SK-N-SH (cell line): ENCODE measurements at regions not wholly inside any gene's neighbourhood (a gene's known extent, or its start where the extent isn't known, plus 50 kb on each side); places are given as distances from the start of the nearest gene placed in this dataset.

Experiments used
- CHD2 ChIP-seq: fragments of 150-350 bp; IDR thresholded peaks from 2 replicates; pipeline ENCODE4 v1.6.1; 2018; ENCODE audit warnings: low read length; ENCODE audit not compliant: partially characterized antibody
- EP300 ChIP-seq, 2 experiments: IDR thresholded peaks; 2 replicates each; pipeline versions ENCODE4 v1.4.0 to v1.6.1; 2012; ENCODE audit warnings: borderline replicate concordance in 1 of 2, low read depth in 1 of 2, low read length in 1 of 2
- POLR2AphosphoS5 ChIP-seq: IDR thresholded peaks from 2 replicates; pipeline ENCODE4 v1.6.1; 2012; ENCODE audit warnings: low read depth, low read length
- RAD21 ChIP-seq: IDR thresholded peaks from 2 replicates; pipeline ENCODE4 v1.6.1; 2012; ENCODE audit warnings: mild to moderate bottlenecking, low read length
- TAF1 ChIP-seq: IDR thresholded peaks from 2 replicates; pipeline ENCODE4 v1.6.1; 2012; ENCODE audit warnings: low read depth, mild to moderate bottlenecking, low read length, moderate library complexity, borderline replicate concordance
- TF ChIP-seq, protein P1 (sequence below): IDR thresholded peaks from 2 replicates; pipeline ENCODE4 v1.4.0; 2012; ENCODE audit warnings: low read depth
- TF ChIP-seq, protein P2 (sequence below): fragments of 200-600 bp; sonication (generic); IDR thresholded peaks from 2 replicates; pipeline ENCODE4 v1.6.1; 2017; ENCODE audit warnings: antibody characterized with exemption, mild to moderate bottlenecking, moderate library complexity
- TF ChIP-seq, protein P3 (sequence below): fragments of 150-350 bp; IDR thresholded peaks from 2 replicates; pipeline ENCODE4 v1.6.1; 2017; ENCODE audit warnings: antibody characterized with exemption, low read length, low read depth, borderline replicate concordance

DNA sequence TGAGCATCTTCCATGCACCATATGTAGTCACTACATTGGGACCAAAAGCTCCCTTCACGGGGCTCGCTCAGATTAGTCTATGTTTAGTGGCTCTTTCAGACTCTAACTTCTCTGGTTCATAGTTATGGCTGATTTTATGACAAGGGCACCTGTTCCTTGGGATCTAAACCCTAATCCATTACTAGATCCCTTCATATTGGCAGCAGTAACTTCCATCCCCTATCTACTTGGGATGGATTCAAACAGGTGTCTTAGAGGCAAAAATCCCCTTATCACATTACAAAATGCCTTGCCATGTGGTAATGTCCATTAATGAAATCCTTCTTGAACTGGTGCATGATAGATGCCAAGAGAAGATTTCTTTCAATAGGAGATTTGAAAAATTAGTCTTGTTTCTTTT lies 96.7 kb upstream of the TP63 start:
- TF ChIP-seq, protein P1, sequence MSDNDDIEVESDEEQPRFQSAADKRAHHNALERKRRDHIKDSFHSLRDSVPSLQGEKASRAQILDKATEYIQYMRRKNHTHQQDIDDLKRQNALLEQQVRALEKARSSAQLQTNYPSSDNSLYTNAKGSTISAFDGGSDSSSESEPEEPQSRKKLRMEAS: no peak
- TF ChIP-seq RAD21 (no peak), EP300 (IDR thresholded peaks at IDR 0.05; ENCODE audit: borderline replicate concordance in 1 of 2, low read depth in 1 of 2, low read length in 1 of 2) (no peak), CHD2 (no peak), TAF1 (no peak), POLR2AphosphoS5 (no peak)
- TF ChIP-seq, protein P2, sequence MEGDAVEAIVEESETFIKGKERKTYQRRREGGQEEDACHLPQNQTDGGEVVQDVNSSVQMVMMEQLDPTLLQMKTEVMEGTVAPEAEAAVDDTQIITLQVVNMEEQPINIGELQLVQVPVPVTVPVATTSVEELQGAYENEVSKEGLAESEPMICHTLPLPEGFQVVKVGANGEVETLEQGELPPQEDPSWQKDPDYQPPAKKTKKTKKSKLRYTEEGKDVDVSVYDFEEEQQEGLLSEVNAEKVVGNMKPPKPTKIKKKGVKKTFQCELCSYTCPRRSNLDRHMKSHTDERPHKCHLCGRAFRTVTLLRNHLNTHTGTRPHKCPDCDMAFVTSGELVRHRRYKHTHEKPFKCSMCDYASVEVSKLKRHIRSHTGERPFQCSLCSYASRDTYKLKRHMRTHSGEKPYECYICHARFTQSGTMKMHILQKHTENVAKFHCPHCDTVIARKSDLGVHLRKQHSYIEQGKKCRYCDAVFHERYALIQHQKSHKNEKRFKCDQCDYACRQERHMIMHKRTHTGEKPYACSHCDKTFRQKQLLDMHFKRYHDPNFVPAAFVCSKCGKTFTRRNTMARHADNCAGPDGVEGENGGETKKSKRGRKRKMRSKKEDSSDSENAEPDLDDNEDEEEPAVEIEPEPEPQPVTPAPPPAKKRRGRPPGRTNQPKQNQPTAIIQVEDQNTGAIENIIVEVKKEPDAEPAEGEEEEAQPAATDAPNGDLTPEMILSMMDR: no peak
- TF ChIP-seq, protein P3, sequence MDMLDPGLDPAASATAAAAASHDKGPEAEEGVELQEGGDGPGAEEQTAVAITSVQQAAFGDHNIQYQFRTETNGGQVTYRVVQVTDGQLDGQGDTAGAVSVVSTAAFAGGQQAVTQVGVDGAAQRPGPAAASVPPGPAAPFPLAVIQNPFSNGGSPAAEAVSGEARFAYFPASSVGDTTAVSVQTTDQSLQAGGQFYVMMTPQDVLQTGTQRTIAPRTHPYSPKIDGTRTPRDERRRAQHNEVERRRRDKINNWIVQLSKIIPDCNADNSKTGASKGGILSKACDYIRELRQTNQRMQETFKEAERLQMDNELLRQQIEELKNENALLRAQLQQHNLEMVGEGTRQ: no peak
